ENCODE measurements at regions not wholly inside any gene's neighbourhood (a gene's known extent, or its start where the extent isn't known, plus 50 kb on each side); places are given as distances from the start of the nearest gene placed in this dataset.

DNA sequence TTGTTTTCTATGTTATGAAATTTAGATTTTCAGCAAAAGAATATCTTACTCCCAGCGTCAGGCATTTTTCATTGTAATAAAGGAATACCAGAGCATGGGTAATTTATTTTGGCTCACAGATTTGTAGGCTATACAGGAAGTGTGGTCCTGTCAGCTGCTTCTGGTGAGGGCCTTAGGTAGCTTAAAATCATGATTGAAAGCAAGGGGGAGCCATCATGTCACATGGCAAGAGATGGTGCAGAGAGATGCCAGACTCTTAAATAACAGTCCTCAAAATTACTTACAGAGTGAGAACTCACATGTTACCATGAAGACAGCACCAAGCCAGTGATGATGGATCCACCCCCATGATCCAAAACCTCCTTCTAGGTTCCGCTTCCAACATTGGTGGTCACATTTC, 825.0 kb upstream of the CHORDC1 start:
- no peak for TF ChIP-seq EZH2 (optimal IDR thresholded peaks at IDR 0.05; ENCODE audit: low read depth, low read length)
- no peak for TF ChIP-seq EZH2phosphoT487 (IDR thresholded peaks at IDR 0.05; ENCODE audit: low read length)
- TF ChIP-seq, protein P1, sequence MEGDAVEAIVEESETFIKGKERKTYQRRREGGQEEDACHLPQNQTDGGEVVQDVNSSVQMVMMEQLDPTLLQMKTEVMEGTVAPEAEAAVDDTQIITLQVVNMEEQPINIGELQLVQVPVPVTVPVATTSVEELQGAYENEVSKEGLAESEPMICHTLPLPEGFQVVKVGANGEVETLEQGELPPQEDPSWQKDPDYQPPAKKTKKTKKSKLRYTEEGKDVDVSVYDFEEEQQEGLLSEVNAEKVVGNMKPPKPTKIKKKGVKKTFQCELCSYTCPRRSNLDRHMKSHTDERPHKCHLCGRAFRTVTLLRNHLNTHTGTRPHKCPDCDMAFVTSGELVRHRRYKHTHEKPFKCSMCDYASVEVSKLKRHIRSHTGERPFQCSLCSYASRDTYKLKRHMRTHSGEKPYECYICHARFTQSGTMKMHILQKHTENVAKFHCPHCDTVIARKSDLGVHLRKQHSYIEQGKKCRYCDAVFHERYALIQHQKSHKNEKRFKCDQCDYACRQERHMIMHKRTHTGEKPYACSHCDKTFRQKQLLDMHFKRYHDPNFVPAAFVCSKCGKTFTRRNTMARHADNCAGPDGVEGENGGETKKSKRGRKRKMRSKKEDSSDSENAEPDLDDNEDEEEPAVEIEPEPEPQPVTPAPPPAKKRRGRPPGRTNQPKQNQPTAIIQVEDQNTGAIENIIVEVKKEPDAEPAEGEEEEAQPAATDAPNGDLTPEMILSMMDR (IDR thresholded peaks at IDR 0.05; ENCODE audit: low read length), result no peak
